HG03095 (cell line): ENCODE measurements at regions not wholly inside any gene's neighbourhood (a gene's known extent, or its start where the extent isn't known, plus 50 kb on each side); places are given as distances from the start of the nearest gene placed in this dataset.

Experiments
- ATAC-seq: cut with Tn5 transposase; IDR thresholded peaks from one replicate; pipeline ENCODE4 v1.9.1; 2021; ENCODE audit warnings: moderate library complexity; ENCODE audit not compliant: unreplicated experiment

GRCh38 chr22:47740109-47740805, 977.8 kb downstream of the TBC1D22A start:
- no peak for ATAC-seq

- no peak for ATAC-seq
These were observed 977.0 kb downstream of the TBC1D22A start for GRCh38 chr22:47739291-47740015.

- ATAC-seq = no peak
These were observed 976.1 kb downstream of the TBC1D22A start for GRCh38 chr22:47738472-47739013.

GRCh38 chr22:47736186-47737034, 974.0 kb downstream of the TBC1D22A start:
- no peak for ATAC-seq

GRCh38 chr22:47734511-47734910, 972.1 kb downstream of the TBC1D22A start:
- no peak for ATAC-seq

- no peak for ATAC-seq
These were observed 965.2 kb downstream of the TBC1D22A start for GRCh38 chr22:47727641-47728040.

GRCh38 chr22:47724751-47725150, 962.3 kb downstream of the TBC1D22A start:
- ATAC-seq = no peak

- ATAC-seq = no peak
These were observed 961.6 kb downstream of the TBC1D22A start for GRCh38 chr22:47724030-47724429.

- no peak for ATAC-seq
These were observed 955.9 kb downstream of the TBC1D22A start for GRCh38 chr22:47718337-47718736.

GRCh38 chr22:47716890-47717615, 954.6 kb downstream of the TBC1D22A start:
- no peak for ATAC-seq

GRCh38 chr22:47715866-47716578, 953.6 kb downstream of the TBC1D22A start:
- ATAC-seq = no peak

- ATAC-seq = no peak
These were observed 951.5 kb downstream of the TBC1D22A start for GRCh38 chr22:47713941-47714340.

GRCh38 chr22:47710135-47710534, 947.7 kb downstream of the TBC1D22A start:
- no peak for ATAC-seq

- no peak for ATAC-seq
These were observed 942.9 kb downstream of the TBC1D22A start for GRCh38 chr22:47705350-47705749.

GRCh38 chr22:47698906-47699305, 936.5 kb downstream of the TBC1D22A start:
- ATAC-seq = no peak

- no peak for ATAC-seq
These were observed 935.4 kb downstream of the TBC1D22A start for GRCh38 chr22:47697861-47698260.

GRCh38 chr22:47696776-47697175, 934.3 kb downstream of the TBC1D22A start:
- ATAC-seq = no peak

- no peak for ATAC-seq
These were observed 932.7 kb downstream of the TBC1D22A start for GRCh38 chr22:47695176-47695575.

- no peak for ATAC-seq
These were observed 932.2 kb downstream of the TBC1D22A start for GRCh38 chr22:47694536-47695130.

- no peak for ATAC-seq
These were observed 931.2 kb downstream of the TBC1D22A start for GRCh38 chr22:47693606-47694005.
